GM21576 (cell line): ENCODE measurements at regions not wholly inside any gene's neighbourhood (a gene's known extent, or its start where the extent isn't known, plus 50 kb on each side); places are given as distances from the start of the nearest gene placed in this dataset.

Experiments
- ATAC-seq: cut with Tn5 transposase; IDR thresholded peaks from one replicate; pipeline ENCODE4 v1.9.1; 2021; ENCODE audit warnings: mild to moderate bottlenecking, moderate library complexity; ENCODE audit not compliant: unreplicated experiment

GRCh38 chr15:81443040-81443820, 69.2 kb upstream of the TMC3 start:
- ATAC-seq = no peak

- ATAC-seq = no peak
These were observed 68.4 kb upstream of the TMC3 start for GRCh38 chr15:81442454-81442853.

GRCh38 chr15:81434851-81435250, 60.8 kb upstream of the TMC3 start:
- ATAC-seq = no peak

GRCh38 chr15:81433462-81433861, 59.4 kb upstream of the TMC3 start:
- no peak for ATAC-seq

GRCh38 chr15:81432179-81432578, 58.2 kb upstream of the TMC3 start:
- no peak for ATAC-seq

- no peak for ATAC-seq
These were observed 53.2 kb upstream of the TMC3 start for GRCh38 chr15:81427176-81427575.

- no peak for ATAC-seq
These were observed 51.9 kb upstream of the TMC3 start for GRCh38 chr15:81425905-81426304.
